ENCODE measurements at regions not wholly inside any gene's neighbourhood (a gene's known extent, or its start where the extent isn't known, plus 50 kb on each side); places are given as distances from the start of the nearest gene placed in this dataset.

GRCh38 chr12:28610401-28611114 lies 420.3 kb downstream of the CCDC91 start:
- no peak for TF ChIP-seq REST (IDR thresholded peaks at IDR 0.05; ENCODE audit: low read depth)
- no peak for TF ChIP-seq YY1 (IDR thresholded peaks at IDR 0.05; ENCODE audit: low read depth)
- no peak for TF ChIP-seq CEBPB (IDR thresholded peaks at IDR 0.05)
- TF ChIP-seq RAD21 (IDR thresholded peaks at IDR 0.05; ENCODE audit: low read depth): no peak
- TF ChIP-seq FOXM1 (IDR thresholded peaks at IDR 0.05; ENCODE audit: borderline replicate concordance, low read depth): no peak
- no peak for TF ChIP-seq MAX (IDR thresholded peaks at IDR 0.05)
- TF ChIP-seq CREB1 (IDR thresholded peaks at IDR 0.05; ENCODE audit: low read depth): no peak
- no peak for TF ChIP-seq TEAD4 (IDR thresholded peaks at IDR 0.05)
- TF ChIP-seq ZBTB7A (IDR thresholded peaks at IDR 0.05; ENCODE audit: low read depth): no peak

Data from Ishikawa (cell line).